ENCODE measurements at regions not wholly inside any gene's neighbourhood (a gene's known extent, or its start where the extent isn't known, plus 50 kb on each side); places are given as distances from the start of the nearest gene placed in this dataset.
A peak's percentile ranks its signal among the peaks of the same experiment; 100 is the strongest.

DNA sequence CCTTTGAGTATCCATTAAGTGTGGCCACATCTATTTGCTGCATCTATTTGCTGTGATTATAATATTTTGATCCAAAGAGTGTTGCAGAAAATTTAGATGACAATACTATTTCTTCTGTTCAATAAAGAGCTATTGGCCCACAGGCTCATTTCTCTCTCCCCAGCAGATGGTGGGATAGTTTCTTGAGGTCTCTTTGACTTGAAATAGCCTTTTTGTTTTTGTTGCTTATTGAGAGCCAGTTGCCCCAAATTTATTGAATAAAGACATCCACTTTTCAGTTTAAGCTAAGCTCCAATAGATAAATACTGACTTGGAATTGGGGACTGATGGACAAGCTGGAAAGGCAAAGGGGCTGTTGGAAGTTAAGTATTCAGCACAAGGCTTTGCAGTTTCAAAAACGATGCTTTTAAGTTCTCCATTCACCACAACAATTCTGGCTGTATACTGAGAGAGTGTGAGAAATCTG is 290.1 kb upstream of the MPDZ start:
- H3K4me1 ChIP-seq (ENCODE audit: insufficient read depth, low read length) = peaks cover 5% of the 10 kb centered on the region; the same call in 1 of the 2 replicates
- no peaks in the 10 kb centered on the region for H3K36me3 ChIP-seq (ENCODE audit: insufficient read depth, low read depth, low read length)
- H3K9ac ChIP-seq (ENCODE audit: low read depth, low read length) = no peak overlapping the region
- no peak overlapping the region for H3K27ac ChIP-seq (ENCODE audit: low read length)
- H3K4me3 ChIP-seq (ENCODE audit: low read length) = no peak overlapping the region; the same call in 1 of the 2 replicates
- H3K27me3 ChIP-seq (ENCODE audit: insufficient read depth, low read length) = peaks cover 12% of the 10 kb centered on the region
- no peaks in the 10 kb centered on the region for H3K9me3 ChIP-seq (ENCODE audit: insufficient read depth, low read depth, low read length)

DNA sequence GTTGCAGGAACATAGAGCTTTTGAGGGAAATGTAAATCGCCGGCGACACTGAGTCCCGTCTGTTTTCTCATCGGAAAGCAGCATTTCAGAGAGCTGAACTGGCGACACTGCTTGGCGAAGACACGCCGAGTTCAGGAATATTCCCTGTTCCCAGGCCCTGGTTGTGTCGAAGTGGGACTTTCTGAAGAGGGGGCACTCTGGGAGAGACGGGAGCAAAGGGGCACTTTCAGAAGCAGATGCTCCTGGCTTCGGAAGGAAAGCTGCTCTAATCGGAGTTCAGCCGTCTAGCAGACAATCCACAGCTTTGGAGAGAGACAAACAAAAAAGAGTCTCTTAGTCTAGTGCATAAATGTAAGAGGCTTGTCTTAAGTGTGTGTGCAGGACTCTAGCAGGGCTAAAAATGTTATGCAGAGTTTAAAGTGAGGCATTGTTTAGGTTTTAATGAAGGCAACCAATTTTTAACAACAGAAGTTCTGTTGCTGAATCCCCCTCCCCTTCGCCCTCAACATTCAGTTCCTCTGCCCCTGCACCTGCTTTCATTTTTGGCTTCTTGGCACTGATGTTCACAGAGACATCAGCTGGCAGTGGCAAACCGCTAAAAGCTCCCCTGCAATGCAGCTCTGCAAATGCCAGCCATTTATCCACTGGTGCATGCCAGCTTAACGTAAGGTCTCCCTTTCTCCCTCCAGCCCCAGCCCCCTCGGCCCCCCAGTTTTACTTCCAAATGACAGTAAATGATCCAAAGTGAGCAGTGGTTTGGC is 289.5 kb upstream of the MPDZ start:
- H3K4me1 ChIP-seq (ENCODE audit: insufficient read depth, low read length) = peaks cover 5% of the 10 kb centered on the region; the same call in 1 of the 2 replicates
- no peak overlapping the region for H3K27ac ChIP-seq (ENCODE audit: low read length)
- H3K36me3 ChIP-seq (ENCODE audit: insufficient read depth, low read depth, low read length) = no peaks in the 10 kb centered on the region
- no peaks in the 10 kb centered on the region for H3K9me3 ChIP-seq (ENCODE audit: insufficient read depth, low read depth, low read length)
- peak overlapping the region; percentile 73 for H3K4me3 ChIP-seq (ENCODE audit: low read length)
- H3K27me3 ChIP-seq (ENCODE audit: insufficient read depth, low read length) = peaks cover 12% of the 10 kb centered on the region
- H3K9ac ChIP-seq (ENCODE audit: low read depth, low read length) = peak overlapping the region; percentile 66; the same call in 1 of the 2 replicates

DNA sequence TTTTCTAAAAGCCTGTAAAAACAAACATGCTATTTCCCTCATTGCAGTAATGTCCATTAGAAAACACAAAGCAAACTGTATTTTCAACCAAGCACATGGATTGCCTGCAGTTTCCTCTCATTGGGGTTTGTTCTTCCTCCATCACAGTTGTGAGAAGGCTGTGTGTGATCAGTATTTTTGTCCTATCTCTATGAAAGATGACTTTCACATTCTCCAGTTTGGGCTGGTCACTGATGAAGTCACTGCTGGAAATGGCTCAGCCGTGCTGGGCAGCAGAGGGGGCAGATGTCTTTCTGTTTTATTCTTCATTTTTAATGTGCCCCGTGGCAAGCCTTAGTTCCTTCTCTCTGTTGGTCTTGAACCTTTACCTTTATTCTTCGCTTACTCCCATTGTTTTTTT is 288.9 kb upstream of the MPDZ start:
- peak overlapping the region; percentile 66; the same call in 1 of the 2 replicates for H3K9ac ChIP-seq (ENCODE audit: low read depth, low read length)
- H3K4me3 ChIP-seq (ENCODE audit: low read length) = peak overlapping the region; percentile 73
- H3K36me3 ChIP-seq (ENCODE audit: insufficient read depth, low read depth, low read length) = no peaks in the 10 kb centered on the region
- peaks cover 12% of the 10 kb centered on the region for H3K27me3 ChIP-seq (ENCODE audit: insufficient read depth, low read length)
- no peaks in the 10 kb centered on the region for H3K9me3 ChIP-seq (ENCODE audit: insufficient read depth, low read depth, low read length)
- H3K4me1 ChIP-seq (ENCODE audit: insufficient read depth, low read length) = peaks cover 5% of the 10 kb centered on the region; the same call in 1 of the 2 replicates
- H3K27ac ChIP-seq (ENCODE audit: low read length) = no peak overlapping the region

DNA sequence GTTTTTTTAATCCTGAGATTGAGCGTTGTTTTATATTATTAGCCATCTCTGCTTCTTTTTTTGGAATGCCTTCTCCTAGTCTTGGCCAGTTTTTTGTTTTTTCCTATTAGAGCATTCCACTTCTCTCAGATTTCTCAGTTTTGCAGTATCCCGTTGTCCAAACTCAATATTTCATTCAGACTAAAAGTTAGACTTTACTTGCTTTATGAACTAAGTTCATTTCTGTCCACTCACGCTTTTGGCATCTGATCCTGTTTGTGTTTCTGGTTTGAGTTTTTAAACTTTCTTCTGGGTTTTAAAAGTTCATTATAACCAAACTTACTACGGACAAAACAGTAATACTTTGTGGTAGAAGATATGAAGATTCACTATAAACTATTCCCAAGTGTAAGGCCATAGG is 288.3 kb upstream of the MPDZ start:
- H3K4me1 ChIP-seq (ENCODE audit: insufficient read depth, low read length) = peaks cover 5% of the 10 kb centered on the region; the same call in 1 of the 2 replicates
- no peaks in the 10 kb centered on the region for H3K36me3 ChIP-seq (ENCODE audit: insufficient read depth, low read depth, low read length)
- H3K4me3 ChIP-seq (ENCODE audit: low read length) = no peak overlapping the region
- H3K9ac ChIP-seq (ENCODE audit: low read depth, low read length) = no peak overlapping the region
- no peak overlapping the region for H3K27ac ChIP-seq (ENCODE audit: low read length)
- no peaks in the 10 kb centered on the region for H3K9me3 ChIP-seq (ENCODE audit: insufficient read depth, low read depth, low read length)
- H3K27me3 ChIP-seq (ENCODE audit: insufficient read depth, low read length) = peaks cover 12% of the 10 kb centered on the region

DNA sequence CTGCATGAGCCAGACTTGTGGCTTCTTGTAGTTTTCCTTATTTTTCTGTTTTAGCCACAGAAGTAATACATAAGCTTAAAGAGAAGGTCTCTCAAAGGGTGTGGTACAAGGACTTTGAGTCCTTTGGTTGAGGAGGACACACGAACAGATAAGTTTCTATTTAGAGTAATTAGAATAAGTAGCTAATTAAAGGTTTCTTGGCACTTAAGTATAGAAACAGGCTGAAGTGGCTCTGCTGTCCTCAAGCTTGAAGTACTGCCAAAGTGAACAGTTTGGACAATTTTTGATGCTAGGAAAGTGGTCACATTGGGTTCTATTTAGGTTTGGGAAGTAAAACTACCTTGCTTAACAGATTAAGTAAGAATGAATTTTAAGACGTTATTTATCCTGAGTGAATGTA is 278.3 kb upstream of the MPDZ start:
- Histone ChIP-seq H3K9me3 (ENCODE audit: insufficient read depth, low read depth, low read length) (no peaks in the 10 kb centered on the region), H3K9ac (ENCODE audit: low read depth, low read length) (no peak overlapping the region), H3K36me3 (ENCODE audit: insufficient read depth, low read depth, low read length) (no peaks in the 10 kb centered on the region), H3K4me1 (ENCODE audit: insufficient read depth, low read length) (no peaks in the 10 kb centered on the region), H3K27me3 (ENCODE audit: insufficient read depth, low read length) (no peaks in the 10 kb centered on the region), H3K27ac (ENCODE audit: low read length) (no peak overlapping the region), H3K4me3 (ENCODE audit: low read length) (no peak overlapping the region)

DNA sequence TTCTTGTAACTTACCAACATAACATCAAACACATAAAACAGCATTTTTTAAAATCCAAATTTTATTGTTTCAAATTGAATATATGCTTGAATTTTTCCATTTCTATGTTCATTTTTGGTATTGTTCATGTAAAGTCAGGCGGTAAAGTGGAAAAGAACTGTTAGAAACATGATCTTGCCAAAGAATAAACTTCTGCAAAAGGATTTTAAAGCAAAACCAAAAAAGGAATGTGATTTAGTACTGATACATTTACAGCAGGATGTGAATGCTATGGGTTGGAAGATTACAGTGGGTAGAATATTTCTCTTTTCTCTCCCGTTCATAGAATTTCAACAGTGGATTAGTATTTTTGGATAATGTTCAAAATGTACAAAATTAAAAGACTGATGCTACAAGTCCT is 277.2 kb upstream of the MPDZ start:
- H3K9ac ChIP-seq (ENCODE audit: low read depth, low read length) = no peak overlapping the region
- H3K36me3 ChIP-seq (ENCODE audit: insufficient read depth, low read depth, low read length) = no peaks in the 10 kb centered on the region
- no peaks in the 10 kb centered on the region for H3K27me3 ChIP-seq (ENCODE audit: insufficient read depth, low read length)
- no peak overlapping the region for H3K4me3 ChIP-seq (ENCODE audit: low read length)
- no peak overlapping the region for H3K27ac ChIP-seq (ENCODE audit: low read length)
- no peaks in the 10 kb centered on the region for H3K9me3 ChIP-seq (ENCODE audit: insufficient read depth, low read depth, low read length)
- no peaks in the 10 kb centered on the region for H3K4me1 ChIP-seq (ENCODE audit: insufficient read depth, low read length)

DNA sequence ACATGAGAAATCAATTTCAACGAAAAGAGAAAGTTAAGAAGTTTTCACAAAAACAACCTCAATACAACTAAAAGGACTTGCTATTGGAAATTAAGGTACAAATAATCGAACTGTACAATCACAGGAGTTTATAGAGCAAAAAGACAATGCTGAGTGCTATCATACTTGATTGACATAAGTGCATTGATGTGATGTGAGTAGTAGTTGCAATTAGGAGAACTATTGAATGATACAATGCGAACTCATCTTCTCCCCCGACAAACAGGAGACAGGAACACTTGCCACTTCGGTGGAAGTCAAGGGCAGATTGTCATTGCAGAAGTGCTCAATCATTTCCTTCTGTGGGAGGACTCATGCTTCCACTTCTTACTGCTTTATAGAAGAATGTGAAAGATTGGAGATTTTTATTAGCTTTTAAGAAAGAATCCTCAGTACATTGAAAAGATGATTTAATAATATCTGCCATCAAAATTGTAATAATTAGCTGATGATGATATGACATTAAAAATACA is 276.6 kb upstream of the MPDZ start:
- no peak overlapping the region for H3K27ac ChIP-seq (ENCODE audit: low read length)
- H3K9me3 ChIP-seq (ENCODE audit: insufficient read depth, low read depth, low read length) = no peaks in the 10 kb centered on the region
- no peaks in the 10 kb centered on the region for H3K36me3 ChIP-seq (ENCODE audit: insufficient read depth, low read depth, low read length)
- no peak overlapping the region for H3K9ac ChIP-seq (ENCODE audit: low read depth, low read length)
- no peaks in the 10 kb centered on the region for H3K4me1 ChIP-seq (ENCODE audit: insufficient read depth, low read length)
- no peaks in the 10 kb centered on the region for H3K27me3 ChIP-seq (ENCODE audit: insufficient read depth, low read length)
- H3K4me3 ChIP-seq (ENCODE audit: low read length) = no peak overlapping the region

DNA sequence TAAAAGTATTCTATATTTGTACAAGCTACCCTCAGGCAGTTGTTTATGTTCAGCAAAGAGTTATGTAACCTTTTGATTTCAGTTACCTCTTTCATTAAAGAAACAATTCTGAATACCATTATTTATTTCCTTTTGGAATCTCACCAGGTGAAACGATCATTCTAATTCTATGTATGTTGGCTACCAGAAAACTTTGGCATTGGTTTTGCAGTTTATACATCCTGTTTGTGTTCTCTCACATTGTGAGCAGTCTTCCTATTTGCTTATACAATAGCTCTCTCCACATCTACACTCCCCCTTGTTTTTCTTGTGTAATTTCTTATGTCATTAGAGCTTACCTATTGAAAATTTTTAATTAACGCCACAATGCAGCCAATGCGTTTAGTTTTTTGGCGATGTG is 276.0 kb upstream of the MPDZ start:
- Histone ChIP-seq H3K27ac (ENCODE audit: low read length) (no peak overlapping the region), H3K4me1 (ENCODE audit: insufficient read depth, low read length) (no peaks in the 10 kb centered on the region), H3K27me3 (ENCODE audit: insufficient read depth, low read length) (no peaks in the 10 kb centered on the region), H3K9ac (ENCODE audit: low read depth, low read length) (no peak overlapping the region), H3K9me3 (ENCODE audit: insufficient read depth, low read depth, low read length) (no peaks in the 10 kb centered on the region), H3K36me3 (ENCODE audit: insufficient read depth, low read depth, low read length) (no peaks in the 10 kb centered on the region), H3K4me3 (ENCODE audit: low read length) (no peak overlapping the region)

DNA sequence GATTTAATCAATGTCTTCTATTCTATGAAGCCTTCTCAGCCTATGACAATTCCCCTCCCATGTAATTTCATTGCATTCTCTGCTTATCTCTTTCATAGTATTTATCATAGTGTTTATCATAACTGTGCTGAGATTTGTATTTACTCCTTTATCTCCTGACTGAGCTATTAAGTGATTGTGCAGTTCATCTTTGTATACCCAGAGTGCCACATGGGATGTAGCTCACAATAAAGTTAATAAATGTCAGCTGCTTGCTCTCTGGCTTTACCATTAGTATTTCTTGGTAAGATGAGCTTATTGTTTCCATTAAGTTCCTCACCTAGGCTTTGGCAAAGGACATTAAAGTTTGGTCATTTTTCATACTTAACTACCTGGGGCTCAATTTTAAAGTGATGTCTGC is 275.1 kb upstream of the MPDZ start:
- H3K27me3 ChIP-seq (ENCODE audit: insufficient read depth, low read length) = no peaks in the 10 kb centered on the region
- H3K4me3 ChIP-seq (ENCODE audit: low read length) = no peak overlapping the region
- no peaks in the 10 kb centered on the region for H3K9me3 ChIP-seq (ENCODE audit: insufficient read depth, low read depth, low read length)
- no peaks in the 10 kb centered on the region for H3K4me1 ChIP-seq (ENCODE audit: insufficient read depth, low read length)
- H3K36me3 ChIP-seq (ENCODE audit: insufficient read depth, low read depth, low read length) = no peaks in the 10 kb centered on the region
- H3K27ac ChIP-seq (ENCODE audit: low read length) = no peak overlapping the region
- no peak overlapping the region for H3K9ac ChIP-seq (ENCODE audit: low read depth, low read length)

DNA sequence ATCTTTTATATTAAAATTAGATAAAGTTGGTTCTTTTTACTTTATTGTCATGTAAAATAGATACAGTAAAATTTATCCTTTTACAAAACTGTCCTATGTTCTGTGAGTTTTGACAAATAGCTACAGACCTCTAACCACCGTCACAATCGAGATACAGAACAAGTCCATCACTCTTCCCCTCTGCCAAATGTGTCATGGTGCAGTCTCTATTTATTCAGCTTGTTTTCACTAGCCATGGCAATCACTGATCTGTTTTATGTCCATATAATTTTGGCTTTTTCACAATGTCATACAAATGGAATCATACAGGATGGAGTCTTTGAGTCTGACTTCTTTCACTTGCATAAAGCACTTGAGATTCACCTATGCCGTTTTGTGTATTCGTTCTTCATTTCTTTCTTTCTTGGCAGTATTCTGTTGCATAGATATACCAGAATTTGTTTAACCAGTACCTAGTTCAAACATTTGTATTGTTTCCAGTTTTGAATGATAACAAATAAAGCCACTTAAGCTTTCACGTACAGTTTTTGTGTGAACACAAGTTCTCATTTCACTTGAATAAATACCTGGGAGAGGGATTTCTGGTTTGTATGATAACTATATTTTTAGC is 273.2 kb upstream of the MPDZ start:
- no peak overlapping the region for H3K27ac ChIP-seq (ENCODE audit: low read length)

DNA sequence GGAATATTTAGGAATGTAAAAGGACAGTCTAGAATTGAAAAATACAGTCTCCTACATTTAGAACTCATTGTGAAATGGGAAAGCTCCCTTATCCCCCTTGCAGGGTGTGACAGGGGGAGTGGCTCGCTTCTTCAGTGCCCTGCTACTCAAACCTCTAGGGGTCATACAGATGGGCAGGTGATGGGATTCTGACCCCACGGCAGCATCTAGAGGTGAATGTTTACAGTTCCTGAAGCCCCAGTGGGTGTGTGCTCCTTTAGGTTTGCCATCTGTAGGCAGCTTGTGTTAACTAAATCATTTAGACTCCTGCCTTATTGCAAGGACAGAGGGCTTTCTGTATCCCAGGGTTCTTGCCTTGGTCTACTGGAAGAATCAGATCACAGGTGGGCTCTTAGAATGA is 271.0 kb upstream of the MPDZ start:
- Histone ChIP-seq H3K4me1 (ENCODE audit: insufficient read depth, low read length) (0 out of 2 replicates have a peak, but pooled peaks cover 3% of the 10 kb centered on the region), H3K27ac (ENCODE audit: low read length) (no peak overlapping the region), H3K27me3 (ENCODE audit: insufficient read depth, low read length) (no peaks in the 10 kb centered on the region), H3K9me3 (ENCODE audit: insufficient read depth, low read depth, low read length) (no peaks in the 10 kb centered on the region), H3K9ac (ENCODE audit: low read depth, low read length) (no peak overlapping the region), H3K4me3 (ENCODE audit: low read length) (no peak overlapping the region), H3K36me3 (ENCODE audit: insufficient read depth, low read depth, low read length) (no peaks in the 10 kb centered on the region)

More for the DNA sequence above, 273.2 kb upstream of the MPDZ start:
- H3K4me3 ChIP-seq (ENCODE audit: low read length) = no peak overlapping the region
- no peak overlapping the region for H3K9ac ChIP-seq (ENCODE audit: low read depth, low read length)
- no peaks in the 10 kb centered on the region for H3K4me1 ChIP-seq (ENCODE audit: insufficient read depth, low read length)
- no peaks in the 10 kb centered on the region for H3K27me3 ChIP-seq (ENCODE audit: insufficient read depth, low read length)
- no peaks in the 10 kb centered on the region for H3K36me3 ChIP-seq (ENCODE audit: insufficient read depth, low read depth, low read length)
- no peaks in the 10 kb centered on the region for H3K9me3 ChIP-seq (ENCODE audit: insufficient read depth, low read depth, low read length)

DNA sequence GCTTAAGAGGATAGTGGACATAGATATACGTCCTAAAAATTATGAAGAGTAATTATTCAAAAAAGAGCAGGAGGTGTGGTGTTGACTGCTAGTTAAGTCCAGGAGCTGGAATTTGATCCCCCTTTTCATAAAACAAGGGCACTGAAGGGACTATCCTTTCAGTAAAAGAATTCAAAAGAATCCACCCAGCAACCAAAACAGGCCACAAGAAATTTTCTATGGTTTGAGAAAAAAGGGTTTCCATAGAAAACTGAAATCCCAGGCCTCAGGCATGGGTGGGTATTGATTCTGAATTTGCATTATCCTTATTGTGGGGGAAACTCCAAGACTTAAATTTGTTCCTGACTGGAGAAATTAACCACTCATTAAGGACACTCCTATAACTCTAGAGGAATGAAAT is 269.0 kb upstream of the MPDZ start:
- H3K27ac ChIP-seq (ENCODE audit: low read length) = no peak overlapping the region
- H3K9me3 ChIP-seq (ENCODE audit: insufficient read depth, low read depth, low read length) = no peaks in the 10 kb centered on the region
- no peak overlapping the region for H3K4me3 ChIP-seq (ENCODE audit: low read length)
- no peaks in the 10 kb centered on the region for H3K36me3 ChIP-seq (ENCODE audit: insufficient read depth, low read depth, low read length)
- H3K9ac ChIP-seq (ENCODE audit: low read depth, low read length) = no peak overlapping the region
- H3K4me1 ChIP-seq (ENCODE audit: insufficient read depth, low read length) = 0 out of 2 replicates have a peak, but pooled peaks cover 3% of the 10 kb centered on the region
- H3K27me3 ChIP-seq (ENCODE audit: insufficient read depth, low read length) = no peaks in the 10 kb centered on the region
